OCI-LY1 (cell line): ENCODE measurements at regions not wholly inside any gene's neighbourhood (a gene's known extent, or its start where the extent isn't known, plus 50 kb on each side); places are given as distances from the start of the nearest gene placed in this dataset.

Experiments
- H2AFZ ChIP-seq: fragments of 200-600 bp; sonication (generic), shearing (Covaris generic); 2 replicates; pipeline ENCODE4 v1.6.0; 2014; ENCODE audit warnings: antibody characterized with exemption, mild to moderate bottlenecking, low read length
- H3F3A ChIP-seq: fragments of 200-600 bp; sonication (generic), shearing (Covaris generic); 2 replicates; pipeline ENCODE4 v1.6.0; 2014; ENCODE audit warnings: mild to moderate bottlenecking, antibody characterized with exemption, low read length, moderate library complexity; ENCODE audit not compliant: insufficient read depth
- H3K27ac ChIP-seq: fragments of 200-600 bp; sonication (generic); 2 replicates; pipeline ENCODE4 v1.5.1; 2014; ENCODE audit warnings: low read length, mixed run types, mild to moderate bottlenecking, low read depth; ENCODE audit not compliant: poor library complexity, severe bottlenecking
- H3K27me3 ChIP-seq: fragments of 200-600 bp; sonication (generic); 2 replicates; pipeline ENCODE4 v1.6.0; 2014; ENCODE audit warnings: antibody characterized with exemption, mild to moderate bottlenecking, low read length, moderate library complexity; ENCODE audit not compliant: insufficient read depth
- H3K36me3 ChIP-seq: fragments of 200-600 bp; sonication (generic); 2 replicates; pipeline ENCODE4 v1.6.1; 2014; ENCODE audit warnings: mild to moderate bottlenecking, antibody characterized with exemption, low read length, moderate library complexity, mixed read lengths; ENCODE audit not compliant: insufficient read depth
- H3K4me1 ChIP-seq: fragments of 200-600 bp; sonication (generic); 2 replicates; pipeline ENCODE4 v1.5.1; 2014; ENCODE audit warnings: mild to moderate bottlenecking, low read length, moderate library complexity; ENCODE audit not compliant: insufficient read depth, severe bottlenecking
- H3K4me2 ChIP-seq: fragments of 200-600 bp; sonication (generic), shearing (Covaris generic); 2 replicates; pipeline ENCODE4 v1.6.1; 2014; ENCODE audit warnings: low read length
- H3K4me3 ChIP-seq: fragments of 200-600 bp; sonication (generic); 2 replicates; pipeline ENCODE4 v1.5.1; 2014; ENCODE audit warnings: low read length, low read depth, mild to moderate bottlenecking, mixed read lengths; ENCODE audit not compliant: poor library complexity, severe bottlenecking
- H3K79me2 ChIP-seq: fragments of 200-600 bp; shearing (Covaris generic); 2 replicates; pipeline ENCODE4 v1.6.1; 2016; ENCODE audit warnings: mixed run types, low read length, mixed read lengths; ENCODE audit not compliant: insufficient read depth
- H3K9ac ChIP-seq: fragments of 200-600 bp; sonication (generic), shearing (Covaris generic); 2 replicates; pipeline ENCODE4 v1.6.1; 2014; ENCODE audit warnings: mild to moderate bottlenecking, low read length, mixed read lengths
- H3K9me2 ChIP-seq: fragments of 200-600 bp; sonication (generic), shearing (Covaris generic); 2 replicates; pipeline ENCODE4 v1.6.1; 2014; ENCODE audit warnings: low read depth, mild to moderate bottlenecking, low read length, mixed read lengths
- H3K9me3 ChIP-seq: fragments of 200-600 bp; shearing (Covaris generic); 2 replicates; pipeline ENCODE4 v1.6.1; 2014; ENCODE audit warnings: low read length, mixed read lengths
- H4K20me1 ChIP-seq: fragments of 200-600 bp; sonication (generic), shearing (Covaris generic); 2 replicates; pipeline ENCODE4 v1.6.0; 2016; ENCODE audit warnings: mild to moderate bottlenecking, low read length; ENCODE audit not compliant: insufficient read depth
- CTCF ChIP-seq: fragments of 200-600 bp; sonication (generic), shearing (Covaris generic); IDR thresholded peaks from 2 replicates; pipeline ENCODE4 v1.5.1; 2017; ENCODE audit warnings: mild to moderate bottlenecking, antibody characterized with exemption, low read length, moderate library complexity, mixed read lengths
- EZH2 ChIP-seq: fragments of 200-600 bp; sonication (generic), shearing (Covaris generic); IDR thresholded peaks from 2 replicates; pipeline ENCODE4 v1.8.0; 2017; ENCODE audit warnings: borderline replicate concordance, mixed run types, mild to moderate bottlenecking, antibody characterized with exemption, low read length, moderate library complexity, mixed read lengths

DNA sequence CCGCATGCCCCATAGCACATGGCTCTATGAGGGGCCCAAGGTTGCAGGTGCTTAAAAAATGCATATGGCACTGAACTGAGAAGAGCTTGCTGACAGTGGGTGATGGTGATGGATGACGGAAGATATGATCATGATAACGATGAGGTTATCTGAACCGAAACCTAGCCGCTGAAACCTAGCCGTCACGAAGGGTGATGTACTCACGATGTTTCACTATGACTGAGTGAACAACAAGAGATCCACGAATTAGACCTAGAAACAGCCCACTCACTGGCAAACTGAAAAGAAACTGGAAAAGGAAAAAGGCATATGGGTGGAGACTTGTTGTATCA is 57.6 kb upstream of the BCL6 start:
- Histone ChIP-seq H3K9me3 (no peaks in the 10 kb centered on the region), H3K9ac (no peak overlapping the region), H3K36me3 (no peaks in the 10 kb centered on the region; the same call in 1 of the 2 replicates), H3K4me1 (peaks cover 25% of the 10 kb centered on the region), H3K9me2 (no peaks in the 10 kb centered on the region), H3K27me3 (no peaks in the 10 kb centered on the region), H3F3A (no peaks in the 10 kb centered on the region), H3K4me2 (no peak overlapping the region), H3K27ac (no peak overlapping the region), H3K4me3 (no peak overlapping the region), H3K79me2 (no peaks in the 10 kb centered on the region), H2AFZ (no peak overlapping the region), H4K20me1 (no peaks in the 10 kb centered on the region)
- no peak for TF ChIP-seq CTCF

- H3K36me3 ChIP-seq: no peaks in the 10 kb centered on the region; the same call in 1 of the 2 replicates
- TF ChIP-seq EZH2 (no peak), CTCF (no peak)
- H3F3A ChIP-seq: no peaks in the 10 kb centered on the region
- H3K4me2 ChIP-seq: no peak overlapping the region
- H2AFZ ChIP-seq: no peak overlapping the region
- H3K27me3 ChIP-seq: no peaks in the 10 kb centered on the region
- peaks cover 23% of the 10 kb centered on the region for H3K4me1 ChIP-seq
- no peaks in the 10 kb centered on the region for H3K9me2 ChIP-seq
- no peaks in the 10 kb centered on the region for H4K20me1 ChIP-seq
- H3K4me3 ChIP-seq: no peak overlapping the region
- H3K27ac ChIP-seq: no peak overlapping the region
- H3K9me3 ChIP-seq: no peaks in the 10 kb centered on the region
- H3K79me2 ChIP-seq: no peaks in the 10 kb centered on the region
- H3K9ac ChIP-seq: no peak overlapping the region
Observed at GRCh38 chr3:187804120-187804744, 59.0 kb upstream of the BCL6 start.

GRCh38 chr3:187804745-187805121 is 59.5 kb upstream of the BCL6 start:
- no peaks in the 10 kb centered on the region for H4K20me1 ChIP-seq
- H3K27me3 ChIP-seq: no peaks in the 10 kb centered on the region
- no peak for TF ChIP-seq EZH2
- TF ChIP-seq CTCF: no peak
- no peaks in the 10 kb centered on the region for H3K9me3 ChIP-seq
- H3K36me3 ChIP-seq: no peaks in the 10 kb centered on the region; the same call in 1 of the 2 replicates
- H3K9me2 ChIP-seq: no peaks in the 10 kb centered on the region
- peaks cover 23% of the 10 kb centered on the region for H3K4me1 ChIP-seq
- no peak overlapping the region for H3K27ac ChIP-seq
- H3K9ac ChIP-seq: no peak overlapping the region
- H3F3A ChIP-seq: no peaks in the 10 kb centered on the region
- no peak overlapping the region for H2AFZ ChIP-seq
- no peak overlapping the region for H3K4me3 ChIP-seq
- H3K4me2 ChIP-seq: no peak overlapping the region
- H3K79me2 ChIP-seq: no peaks in the 10 kb centered on the region
